NCI-H446 treated with DMSO at 0.1 percent for 48 hours (cell line): ENCODE measurements at regions not wholly inside any gene's neighbourhood (a gene's known extent, or its start where the extent isn't known, plus 50 kb on each side); places are given as distances from the start of the nearest gene placed in this dataset.
A peak's percentile ranks its signal among the peaks of the same experiment; 100 is the strongest.

ENCODE experiments used
- DNase-seq: peaks from one replicate; lab custom pipeline; 2025; lab: John Stamatoyannopoulos, UW

GRCh38 chr3:144380849-144381248 is 409.2 kb downstream of the DIPK2A start:
- DNase-seq: no peak

GRCh38 chr3:144381607-144382006 is 410.0 kb downstream of the DIPK2A start:
- DNase-seq: no peak

GRCh38 chr3:144384241-144384979 is 412.8 kb downstream of the DIPK2A start:
- no peak for DNase-seq

- DNase-seq: no peak
These were observed 419.2 kb downstream of the DIPK2A start for GRCh38 chr3:144390786-144391185.

GRCh38 chr3:144391236-144391635 is 419.6 kb downstream of the DIPK2A start:
- no peak for DNase-seq

- DNase-seq: no peak
These were observed 422.4 kb downstream of the DIPK2A start for GRCh38 chr3:144394032-144394431.

- DNase-seq: no peak
These were observed 430.8 kb downstream of the DIPK2A start for GRCh38 chr3:144402430-144402829.

GRCh38 chr3:144403040-144403457 is 431.4 kb downstream of the DIPK2A start:
- DNase-seq: no peak

GRCh38 chr3:144407335-144407734 is 435.7 kb downstream of the DIPK2A start:
- DNase-seq: no peak

- DNase-seq: no peak
These were observed 437.7 kb downstream of the DIPK2A start for GRCh38 chr3:144409319-144409718.

- DNase-seq: no peak
These were observed 441.4 kb downstream of the DIPK2A start for GRCh38 chr3:144413068-144413467.

- no peak for DNase-seq
These were observed 443.9 kb downstream of the DIPK2A start for GRCh38 chr3:144415492-144415891.

GRCh38 chr3:144424606-144425005 is 453.0 kb downstream of the DIPK2A start:
- no peak for DNase-seq

- DNase-seq: no peak
These were observed 454.7 kb downstream of the DIPK2A start for GRCh38 chr3:144426366-144426765.

GRCh38 chr3:144426967-144427366 is 455.3 kb downstream of the DIPK2A start:
- DNase-seq: no peak

GRCh38 chr3:144429719-144430121 is 458.1 kb downstream of the DIPK2A start:
- no peak for DNase-seq

GRCh38 chr3:144431134-144431533 is 459.5 kb downstream of the DIPK2A start:
- no peak for DNase-seq

GRCh38 chr3:144433006-144433405 is 461.4 kb downstream of the DIPK2A start:
- no peak for DNase-seq

- no peak for DNase-seq
These were observed 466.4 kb downstream of the DIPK2A start for GRCh38 chr3:144437989-144438388.

GRCh38 chr3:144444061-144444460 is 472.4 kb downstream of the DIPK2A start:
- DNase-seq: peak; percentile 50

GRCh38 chr3:144444546-144444945 is 472.9 kb downstream of the DIPK2A start:
- DNase-seq: no peak

GRCh38 chr3:144455841-144456440 is 484.3 kb downstream of the DIPK2A start:
- DNase-seq: no peak

- no peak for DNase-seq
These were observed 486.1 kb downstream of the DIPK2A start for GRCh38 chr3:144457758-144458157.

- no peak for DNase-seq
These were observed 486.7 kb downstream of the DIPK2A start for GRCh38 chr3:144458283-144458682.
